NCI-H1417 (cell line): ENCODE measurements at regions not wholly inside any gene's neighbourhood (a gene's known extent, or its start where the extent isn't known, plus 50 kb on each side); places are given as distances from the start of the nearest gene placed in this dataset.
"Not testable (repeated sequence)": the region's sequence is repeated elsewhere in the genome, so short reads cannot be mapped to it uniquely, and the experiment has no call there.

Experiments used
- DNase-seq, 3 experiments: peaks; one replicate each; lab custom pipeline; 2025; lab: John Stamatoyannopoulos, UW

DNA sequence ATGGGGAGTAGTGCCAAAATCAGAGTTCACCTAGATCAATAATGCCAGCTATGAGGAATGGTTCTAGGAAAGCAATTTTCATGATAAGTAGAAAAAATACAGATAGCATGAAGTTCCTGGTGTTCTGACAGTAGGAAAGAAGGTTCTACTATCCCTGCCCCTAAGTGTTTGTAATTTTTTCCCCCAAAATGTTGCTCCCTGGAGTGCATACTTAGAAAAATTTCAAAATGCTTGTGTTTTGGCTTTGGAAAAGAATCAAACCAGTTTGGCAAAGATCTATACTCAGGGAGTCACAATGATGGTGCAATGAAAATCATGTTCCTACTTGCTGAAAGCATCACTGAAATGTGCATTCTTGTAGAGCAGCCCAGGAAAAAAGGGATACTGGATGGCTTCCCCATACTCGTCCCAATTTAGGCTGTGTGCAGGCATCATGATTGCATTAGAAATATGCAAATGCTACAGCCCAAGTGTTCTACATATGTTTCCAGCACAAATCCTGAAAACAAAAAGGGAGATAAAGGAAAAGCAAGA lies 74.7 kb downstream of the LPAR4 start:
- DNase-seq: no peak

DNA sequence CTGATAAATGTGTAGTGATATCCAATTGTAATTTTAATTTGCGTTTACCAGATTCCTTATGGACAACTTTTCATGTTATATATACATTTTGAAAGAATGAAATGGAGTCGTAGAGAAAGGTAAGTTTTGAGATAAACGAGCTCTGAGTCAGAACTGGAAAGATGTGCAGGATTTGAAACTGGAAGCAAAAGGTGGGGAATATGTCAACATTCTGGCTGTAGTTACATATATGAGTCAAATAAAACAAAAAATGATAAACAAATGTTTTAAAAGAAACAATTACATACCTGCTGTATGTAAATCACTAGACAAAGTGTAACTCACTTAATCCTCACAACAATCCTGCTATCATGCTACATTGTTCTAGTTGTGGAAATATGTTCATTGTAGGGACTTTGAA lies 84.0 kb downstream of the LPAR4 start:
- DNase-seq: no peak

DNA sequence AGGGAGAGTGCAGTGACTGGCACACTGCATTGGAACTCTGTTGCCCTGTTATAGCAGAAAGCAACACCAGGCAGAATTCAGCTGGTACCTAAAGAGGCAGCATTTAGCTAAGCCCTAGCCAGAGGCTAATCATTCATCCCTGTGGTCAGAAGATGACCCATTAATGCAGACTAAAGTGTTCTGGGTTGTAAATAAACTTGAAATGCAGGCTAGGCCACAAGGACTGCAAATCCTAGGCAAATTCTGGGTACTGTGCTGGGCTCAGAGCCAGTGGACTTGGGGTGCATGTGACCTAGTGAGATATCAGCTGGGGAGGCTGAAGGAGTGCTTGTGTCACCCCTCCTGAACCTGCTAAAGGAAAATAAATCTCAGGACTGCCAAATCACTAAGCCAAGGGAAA lies 91.2 kb downstream of the LPAR4 start:
- no peak for DNase-seq

DNA sequence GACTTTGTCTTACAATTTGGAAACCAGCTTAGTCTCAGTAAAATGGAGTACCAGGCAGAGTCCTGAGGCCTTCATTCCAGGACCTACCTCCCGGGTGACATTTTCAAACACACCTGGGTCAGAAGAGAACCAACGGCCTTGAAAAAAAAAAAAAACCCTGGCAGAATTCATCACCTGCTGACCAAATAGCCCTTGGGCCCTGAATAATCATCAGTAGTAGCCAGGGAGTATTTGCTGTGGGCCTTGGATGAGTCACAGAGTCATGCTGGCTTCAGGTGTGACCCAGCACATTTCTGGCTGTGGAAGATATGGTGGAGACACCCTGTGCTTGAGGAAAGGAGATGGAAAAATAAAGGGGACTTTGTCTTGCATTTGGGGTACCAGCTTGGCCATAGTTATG lies 92.2 kb downstream of the LPAR4 start:
- DNase-seq: no peak

DNA sequence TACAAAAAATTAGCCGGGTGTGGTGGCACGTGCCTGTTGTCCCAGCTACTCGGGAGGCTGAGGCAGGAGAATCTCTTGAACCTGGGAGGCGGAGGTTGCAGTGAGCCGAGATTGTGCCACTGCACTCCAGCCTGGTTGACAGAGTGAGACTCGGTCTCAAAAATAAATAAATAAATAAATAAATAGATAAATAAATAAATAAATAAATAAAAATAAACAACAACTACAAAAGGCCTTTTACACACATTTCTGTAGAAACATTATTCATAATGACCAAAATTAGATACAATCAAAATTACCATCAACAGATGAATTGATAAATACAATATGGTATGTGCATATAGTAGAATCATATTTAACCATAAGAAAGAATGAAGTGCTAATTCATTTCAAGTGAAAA lies 96.7 kb downstream of the LPAR4 start:
- DNase-seq: not testable (repeated sequence)

DNA sequence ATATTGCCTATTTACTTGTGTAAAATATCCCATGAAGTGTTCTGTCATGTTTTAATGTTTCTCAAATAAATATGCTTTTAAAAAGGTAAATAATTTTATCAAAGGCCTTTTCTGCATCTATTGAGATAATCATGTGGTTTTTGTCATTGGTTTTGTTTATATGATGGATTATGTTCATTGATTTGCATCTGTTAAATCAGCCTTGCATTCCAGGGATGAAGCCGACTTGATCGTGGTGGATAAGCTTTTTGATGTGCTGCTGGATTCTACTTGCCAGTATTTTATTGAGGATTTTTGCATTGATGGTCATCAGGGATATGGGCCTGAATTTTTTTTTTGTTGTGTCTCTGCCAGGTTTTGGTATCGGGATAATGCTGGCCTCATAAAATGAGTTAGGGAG lies 63.9 kb upstream of the P2RY10 start:
- DNase-seq: not testable (repeated sequence)

DNA sequence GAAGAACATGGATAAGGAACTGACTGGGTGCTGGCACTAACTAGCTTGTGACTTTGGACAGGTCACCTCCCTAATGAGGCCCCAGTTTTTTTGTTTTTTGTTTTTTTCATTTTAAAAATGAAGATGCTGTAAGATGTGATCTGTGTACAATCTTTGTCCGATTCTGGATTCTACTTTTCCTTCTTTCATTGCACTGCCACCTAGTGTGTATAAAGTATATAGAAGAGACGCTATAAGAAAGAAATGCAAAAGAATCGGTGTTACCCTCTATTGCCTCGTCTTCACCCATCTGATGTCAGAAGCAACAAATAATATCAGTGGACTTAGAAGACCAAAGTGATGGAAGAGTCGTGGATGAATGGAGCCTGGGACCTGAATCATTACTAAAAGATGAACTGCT lies 58.6 kb upstream of the P2RY10 start:
- DNase-seq: peak in 1 of 3 experiments; percentile 17
